HG03565 (cell line): ENCODE measurements at regions not wholly inside any gene's neighbourhood (a gene's known extent, or its start where the extent isn't known, plus 50 kb on each side); places are given as distances from the start of the nearest gene placed in this dataset.

Experiments
- ATAC-seq: cut with Tn5 transposase; IDR thresholded peaks from one replicate; pipeline ENCODE4 v1.9.1; 2021; ENCODE audit warnings: mild to moderate bottlenecking, moderate library complexity; ENCODE audit not compliant: unreplicated experiment

DNA sequence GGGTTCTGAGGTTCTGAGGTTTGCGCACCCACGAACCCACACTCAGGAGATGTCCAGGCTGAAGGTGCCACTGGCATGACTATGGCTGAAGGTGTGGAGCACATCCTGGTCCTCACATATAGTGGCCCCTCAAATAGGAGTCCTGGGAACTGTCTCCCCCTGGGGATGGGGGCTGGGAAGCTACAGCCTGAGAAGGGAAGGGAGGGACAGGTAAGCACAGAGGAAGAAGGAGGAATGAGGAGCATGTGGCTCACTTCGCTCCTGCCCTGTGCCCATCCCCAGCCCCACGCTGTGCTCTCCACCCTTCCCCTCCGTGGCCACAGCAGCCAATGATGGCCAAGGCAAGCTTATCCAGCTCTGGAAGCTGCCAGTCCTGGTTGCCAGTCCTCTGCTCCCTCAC is 123.9 kb upstream of the LHX1 start:
- no peak for ATAC-seq

- ATAC-seq = no peak
Measured at GRCh38 chr17:36813957-36814563, 123.2 kb upstream of the LHX1 start.

DNA sequence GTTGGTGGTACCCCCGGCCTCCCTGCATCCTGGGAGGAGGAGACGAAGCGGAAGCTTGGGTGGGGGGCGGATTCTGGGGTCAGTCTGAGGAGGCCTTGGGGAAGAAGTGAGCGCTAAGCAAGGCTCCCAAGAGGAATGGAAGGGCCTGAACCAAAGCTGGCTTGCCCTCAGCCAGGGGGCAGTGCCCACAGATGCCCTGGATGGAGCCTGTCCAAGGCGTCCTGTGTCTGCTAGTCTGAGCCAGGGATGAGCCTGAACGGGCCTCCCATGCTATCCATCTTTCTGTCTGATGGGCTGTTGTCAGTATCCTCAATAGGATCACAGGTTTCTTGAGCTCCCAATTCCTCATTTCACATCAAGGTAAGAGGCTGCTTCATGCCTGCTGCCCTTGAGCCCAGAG is 122.3 kb upstream of the LHX1 start:
- ATAC-seq = no peak

- ATAC-seq = no peak
Measured at GRCh38 chr17:36816214-36816906, 120.9 kb upstream of the LHX1 start.

GRCh38 chr17:36816907-36817288 is 120.4 kb upstream of the LHX1 start:
- ATAC-seq = no peak

- ATAC-seq = no peak
Measured at GRCh38 chr17:36817483-36818048, 119.7 kb upstream of the LHX1 start.

DNA sequence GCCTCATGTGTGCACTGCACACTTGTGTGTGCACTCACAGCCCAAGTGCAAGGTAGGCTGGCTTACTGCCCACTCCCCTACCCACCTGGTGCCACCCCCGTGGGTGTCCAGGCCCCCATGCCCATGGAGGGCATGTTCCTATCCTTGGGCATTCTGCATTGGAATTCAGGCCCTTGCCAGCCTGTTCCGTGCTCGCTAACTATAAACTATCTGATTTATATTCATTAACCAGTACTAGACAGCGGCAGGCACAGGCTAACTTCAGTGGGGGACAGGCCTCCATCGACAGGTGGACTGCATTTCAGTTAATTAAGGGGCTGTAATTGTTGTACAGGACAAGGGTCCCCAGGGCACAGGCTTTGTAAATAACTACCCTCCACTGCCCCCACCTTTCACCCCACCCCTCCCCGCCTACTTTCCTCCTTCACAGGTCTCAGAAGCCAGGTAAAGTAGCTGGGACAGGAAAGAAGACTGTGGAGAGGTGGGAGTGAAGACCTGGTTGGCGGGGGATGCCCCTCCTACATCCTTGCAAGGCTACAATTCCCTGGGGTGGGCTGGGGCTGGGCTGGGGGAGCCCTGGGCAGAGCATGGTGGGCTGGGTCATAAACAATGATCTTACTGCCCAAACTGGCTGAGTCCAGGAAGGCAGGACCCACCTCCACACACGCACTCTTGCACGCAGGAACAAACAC is 119.0 kb upstream of the LHX1 start:
- no peak for ATAC-seq

DNA sequence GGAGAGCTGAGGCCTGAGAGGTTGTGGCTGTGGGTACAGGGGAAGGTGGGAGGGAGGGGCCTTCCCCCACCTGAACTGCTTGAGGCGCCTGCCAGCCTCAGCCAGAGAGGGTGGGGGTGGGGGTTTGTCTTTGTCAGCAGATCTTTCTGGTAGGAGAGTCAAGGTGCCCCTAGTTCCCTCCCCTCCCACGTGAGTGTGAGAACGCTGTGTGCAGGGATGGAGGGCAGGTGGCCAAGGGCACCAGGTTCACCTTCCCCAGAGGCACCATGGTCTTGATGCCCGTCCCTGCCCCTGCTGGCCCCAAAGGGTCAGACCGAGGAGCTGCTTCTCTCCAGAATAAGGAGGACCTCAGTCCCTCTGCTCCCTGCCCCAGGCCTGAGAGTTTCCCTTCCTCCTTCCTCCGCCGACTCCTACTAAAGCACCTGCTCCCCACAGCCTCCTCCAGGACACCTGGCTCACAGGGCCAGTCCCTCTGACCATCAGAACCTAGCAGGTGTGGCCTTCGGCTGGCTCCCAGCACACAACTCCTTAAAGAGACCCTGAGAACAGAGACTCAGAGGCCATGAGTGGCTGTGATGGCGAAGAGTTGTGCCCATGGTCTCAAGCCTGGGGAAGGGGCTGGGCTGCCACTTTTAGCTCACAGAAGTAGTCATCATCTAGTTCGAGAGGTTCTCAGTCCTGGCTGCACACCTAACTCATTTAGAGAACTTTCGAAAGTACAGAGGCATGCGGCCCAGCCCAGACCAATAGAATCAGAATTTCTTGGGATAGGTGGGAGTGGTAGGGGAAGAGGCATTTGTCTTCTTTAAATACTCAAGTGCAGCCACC is 113.2 kb upstream of the LHX1 start:
- no peak for ATAC-seq

DNA sequence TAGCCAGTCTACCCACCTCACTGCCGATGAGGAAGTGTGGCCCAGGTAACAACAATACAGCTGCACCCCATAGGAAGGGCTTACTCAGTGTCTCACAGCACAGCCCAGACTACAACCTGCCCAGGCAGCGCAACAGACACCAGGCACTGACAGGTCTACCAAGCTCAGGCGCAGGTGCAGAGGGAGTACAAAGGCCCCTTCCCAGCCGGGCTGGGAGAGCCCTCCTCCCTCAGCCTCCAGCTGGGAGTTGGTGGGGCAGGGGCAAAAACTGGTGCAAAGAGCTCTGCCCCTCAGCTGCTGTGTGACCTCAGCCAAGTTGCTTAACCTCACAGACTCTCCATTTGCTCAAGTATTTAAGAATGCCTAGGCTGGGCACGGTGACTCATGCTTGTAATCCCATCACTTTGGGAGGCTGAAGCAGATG is 112.6 kb upstream of the LHX1 start:
- no peak for ATAC-seq

DNA sequence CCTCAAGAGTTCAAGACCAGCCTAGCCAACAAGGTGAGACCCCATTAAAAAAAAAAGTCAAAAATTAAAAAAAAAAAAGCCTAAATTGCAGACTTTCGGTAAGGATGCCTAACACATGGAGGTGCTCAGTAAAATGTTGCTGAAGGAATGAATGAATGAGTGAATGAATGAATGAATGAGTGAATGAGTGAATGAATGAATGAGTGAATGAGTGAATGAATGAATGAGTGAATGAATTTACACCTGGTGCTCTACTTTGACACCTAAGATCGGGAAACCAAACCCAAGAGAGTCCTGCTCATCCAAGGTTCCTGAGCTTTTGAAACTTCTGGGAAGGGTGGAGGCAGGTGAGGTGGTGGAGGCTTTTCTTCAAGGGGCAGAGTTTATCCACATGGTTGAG is 112.2 kb upstream of the LHX1 start:
- ATAC-seq = no peak

DNA sequence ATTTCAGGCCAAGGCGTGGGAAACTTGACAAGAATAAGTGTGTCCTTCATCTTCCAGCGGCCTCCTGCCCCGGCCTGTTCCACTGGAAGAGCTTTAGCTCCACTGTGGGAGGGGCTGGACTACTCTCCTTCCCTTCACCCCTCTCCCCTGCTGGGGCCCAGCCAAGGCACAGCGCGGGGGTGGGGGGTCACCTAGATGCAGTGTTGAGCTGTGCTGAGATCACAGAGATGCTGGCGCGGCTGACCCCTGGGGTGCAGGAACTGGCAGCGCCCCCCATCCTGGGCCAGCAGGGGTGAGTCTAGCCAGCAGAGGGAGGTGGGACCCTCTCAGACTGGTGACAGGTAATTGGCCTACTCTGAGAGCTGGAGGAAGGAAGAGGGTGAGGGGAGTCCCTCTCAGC is 111.8 kb upstream of the LHX1 start:
- ATAC-seq = no peak

GRCh38 chr17:36825951-36826350 is 111.3 kb upstream of the LHX1 start:
- ATAC-seq = no peak

- no peak for ATAC-seq
Measured at GRCh38 chr17:36827081-36827480, 110.2 kb upstream of the LHX1 start.

DNA sequence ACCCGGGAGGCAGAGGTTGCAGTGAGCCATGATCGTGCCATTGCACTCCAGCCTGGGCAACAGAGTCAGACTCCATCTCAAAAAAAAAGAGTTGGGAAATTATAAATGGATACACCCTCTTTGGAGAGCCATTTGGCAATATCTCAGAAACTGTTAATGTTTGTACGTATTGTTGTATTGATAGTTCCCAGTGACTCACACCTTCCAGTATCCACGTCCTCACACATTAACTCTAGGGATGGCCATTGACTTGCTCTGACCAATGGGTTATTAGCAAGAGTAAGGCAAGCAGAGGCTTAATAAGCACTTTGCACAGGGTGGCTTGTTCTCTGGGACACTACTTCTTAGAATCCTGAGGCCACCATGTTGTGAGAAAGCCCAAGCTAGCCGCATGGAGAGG is 107.6 kb upstream of the LHX1 start:
- ATAC-seq = no peak

DNA sequence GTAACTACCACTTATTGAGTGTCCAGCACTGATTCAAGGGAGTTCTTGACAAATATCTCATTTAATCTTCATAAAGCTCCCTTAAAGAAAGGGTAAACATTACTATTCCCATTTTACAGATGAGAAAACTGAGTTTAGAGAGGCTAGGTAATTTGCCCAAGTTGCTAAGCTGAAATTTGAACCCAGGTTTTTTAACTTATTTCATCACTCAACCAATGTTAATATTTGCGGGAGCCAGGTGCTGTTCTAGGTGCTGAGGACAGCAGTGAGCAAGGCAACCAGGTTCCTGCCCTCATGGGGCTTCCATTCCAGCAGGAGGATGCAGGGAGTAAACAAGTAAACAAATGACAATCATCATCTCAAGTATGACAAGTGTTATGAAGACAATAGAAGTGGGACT is 104.0 kb upstream of the LHX1 start:
- ATAC-seq = no peak

DNA sequence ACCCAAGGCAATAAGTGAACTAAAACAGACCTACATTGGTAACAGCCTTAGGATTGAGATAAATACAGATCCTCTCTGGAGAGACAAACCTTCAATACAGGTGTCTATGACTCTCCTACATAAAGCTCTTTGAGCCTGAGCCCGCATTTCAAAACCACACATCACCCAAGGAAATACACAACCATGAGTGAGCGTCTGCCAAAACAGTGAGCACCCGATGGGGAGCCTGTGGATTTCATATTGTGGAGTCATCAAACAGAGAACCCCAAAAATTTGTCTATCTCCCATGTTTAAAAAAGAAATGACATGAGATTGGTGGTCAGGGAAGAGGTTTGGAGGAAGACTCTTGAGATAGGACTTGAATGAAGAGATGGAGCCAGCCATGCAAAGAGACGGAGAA is 102.2 kb upstream of the LHX1 start:
- ATAC-seq = no peak

- ATAC-seq = no peak
Measured at GRCh38 chr17:36837195-36837938, 99.9 kb upstream of the LHX1 start.

DNA sequence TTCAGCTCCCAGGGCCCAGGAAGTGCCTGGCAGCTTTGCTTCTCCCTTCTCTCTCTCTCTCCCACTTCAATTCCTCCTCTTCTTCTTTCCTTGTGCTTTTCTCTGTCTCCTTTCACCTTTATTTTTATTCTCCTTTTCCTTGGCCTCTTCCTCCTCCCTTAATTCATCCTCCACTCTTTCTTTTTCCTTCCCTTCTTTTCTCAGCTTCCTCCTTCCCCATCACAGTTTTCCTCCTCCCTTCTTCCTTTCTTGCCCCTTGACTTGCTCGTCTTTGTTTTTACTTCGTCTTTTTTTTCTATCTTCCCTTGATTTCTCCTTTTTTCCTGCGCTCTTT is 99.4 kb upstream of the LHX1 start:
- ATAC-seq = no peak

DNA sequence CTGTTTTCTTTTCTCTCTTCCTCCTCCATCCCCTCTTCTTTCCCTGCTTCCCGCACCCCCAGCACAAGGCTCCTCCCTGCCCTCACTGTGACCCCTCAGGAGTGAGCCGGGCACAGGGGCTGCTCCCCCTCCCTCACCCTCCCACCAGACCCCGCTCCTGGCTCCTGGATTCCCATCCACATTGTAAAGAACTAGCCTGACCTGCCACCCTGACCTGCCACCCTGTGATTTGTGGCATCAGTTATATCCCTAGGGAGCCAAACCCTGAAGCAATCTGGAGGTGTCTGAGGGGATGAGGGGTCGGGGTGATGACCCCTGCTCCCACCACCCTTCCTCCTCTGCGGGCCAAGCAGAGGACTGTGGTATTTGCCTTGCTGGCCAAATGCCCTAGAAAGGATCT is 98.0 kb upstream of the LHX1 start:
- ATAC-seq = no peak

DNA sequence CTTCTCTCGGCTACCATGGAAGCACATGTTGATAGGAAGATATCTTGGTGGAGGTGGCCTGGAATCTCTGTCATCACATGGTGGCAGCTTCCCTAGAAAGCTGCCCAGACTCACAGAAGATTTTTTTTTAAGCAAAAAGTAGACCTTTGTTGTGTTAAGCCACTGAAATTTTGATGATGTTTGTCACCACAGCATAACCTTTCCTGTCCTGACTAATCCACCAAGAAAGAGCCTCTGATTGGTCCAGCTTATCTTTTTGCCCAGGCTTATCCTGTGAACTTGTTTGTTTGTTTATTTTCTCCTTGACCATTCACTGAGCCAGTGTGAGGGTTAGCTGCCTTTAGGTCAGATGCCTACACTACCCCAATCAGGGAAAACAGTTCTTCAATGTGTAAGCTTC is 96.5 kb upstream of the LHX1 start:
- no peak for ATAC-seq
